Stimulated activated effector memory CD8-positive, alpha-beta T cell treated with anti-CD3 and anti-CD28 coated beads, Interleukin-12 subunit alpha, Interleukin-12 subunit beta, amount 100 ng/mL, for 72 hours (primary cell): ENCODE measurements at regions not wholly inside any gene's neighbourhood (a gene's known extent, or its start where the extent isn't known, plus 50 kb on each side); places are given as distances from the start of the nearest gene placed in this dataset.

Experiments used
- ATAC-seq: fragments of 150-1000 bp; cut with Tn5 transposase; 2 replicates; pipeline ENCODE4 v1.10.0; 2021
- DNase-seq, 2 donors: peaks; one replicate each; pipeline ENCODE4 v3.0.0; 2021 to 2022; ENCODE audit warnings: low spot score in 2 of 2
- H3K27ac Mint-ChIP-seq: one replicate; pipeline ENCODE4 v1.8.0; 2022; ENCODE audit warnings: mild to moderate bottlenecking, mixed read lengths
- H3K36me3 Mint-ChIP-seq: one replicate; pipeline ENCODE4 v1.8.0; 2022; ENCODE audit warnings: mild to moderate bottlenecking, mixed read lengths
- H3K4me1 Mint-ChIP-seq: one replicate; pipeline ENCODE4 v1.8.0; 2022; ENCODE audit warnings: mixed read lengths
- H3K4me3 Mint-ChIP-seq: one replicate; pipeline ENCODE4 v1.8.0; 2022; ENCODE audit warnings: mild to moderate bottlenecking, mixed read lengths
- H3K9me3 Mint-ChIP-seq: one replicate; pipeline ENCODE4 v1.8.0; 2022; ENCODE audit warnings: mixed read lengths

DNA sequence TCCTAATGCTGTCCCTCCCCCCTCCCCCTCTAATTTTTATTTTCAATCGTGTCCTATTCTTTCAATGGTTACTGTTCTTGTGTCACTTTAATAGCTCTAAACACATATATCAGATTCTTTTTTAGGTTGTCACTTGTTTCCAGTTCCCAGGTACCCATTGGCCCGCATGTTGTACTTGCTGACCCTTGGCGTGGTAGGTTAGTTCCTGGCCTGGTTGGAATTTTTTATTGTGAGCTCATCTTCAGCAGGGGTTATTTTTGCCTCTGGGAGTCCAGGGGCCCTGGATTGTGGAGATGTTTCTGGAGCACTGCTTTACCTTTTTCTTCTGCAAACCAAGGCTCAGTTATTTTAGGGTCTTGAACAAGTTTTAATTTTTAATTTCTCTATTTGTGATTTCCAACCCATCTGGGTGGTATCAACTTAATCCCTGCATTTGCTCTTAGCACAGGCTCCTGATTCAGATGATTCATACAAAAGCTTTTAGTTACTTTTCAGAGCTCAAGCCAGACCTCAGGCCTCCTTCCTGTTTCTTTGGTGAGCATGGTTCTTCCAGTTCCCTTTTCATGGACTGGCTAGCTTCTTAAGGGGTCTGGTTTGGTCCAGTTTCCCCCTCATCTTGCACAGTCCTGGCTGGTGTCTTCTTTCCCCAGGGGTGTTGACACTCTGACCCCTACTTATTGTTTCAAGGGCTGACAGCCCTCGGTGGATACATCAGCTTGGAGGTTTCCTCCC is 220.5 kb downstream of the TM9SF2 start:
- H3K27ac Mint-ChIP-seq = no peak overlapping the region
- H3K4me1 Mint-ChIP-seq = peaks cover 6% of the 10 kb centered on the region
- H3K36me3 Mint-ChIP-seq = no peaks in the 10 kb centered on the region
- no peak for ATAC-seq
- no peak for DNase-seq
- H3K9me3 Mint-ChIP-seq = no peaks in the 10 kb centered on the region
- no peak overlapping the region for H3K4me3 Mint-ChIP-seq

DNA sequence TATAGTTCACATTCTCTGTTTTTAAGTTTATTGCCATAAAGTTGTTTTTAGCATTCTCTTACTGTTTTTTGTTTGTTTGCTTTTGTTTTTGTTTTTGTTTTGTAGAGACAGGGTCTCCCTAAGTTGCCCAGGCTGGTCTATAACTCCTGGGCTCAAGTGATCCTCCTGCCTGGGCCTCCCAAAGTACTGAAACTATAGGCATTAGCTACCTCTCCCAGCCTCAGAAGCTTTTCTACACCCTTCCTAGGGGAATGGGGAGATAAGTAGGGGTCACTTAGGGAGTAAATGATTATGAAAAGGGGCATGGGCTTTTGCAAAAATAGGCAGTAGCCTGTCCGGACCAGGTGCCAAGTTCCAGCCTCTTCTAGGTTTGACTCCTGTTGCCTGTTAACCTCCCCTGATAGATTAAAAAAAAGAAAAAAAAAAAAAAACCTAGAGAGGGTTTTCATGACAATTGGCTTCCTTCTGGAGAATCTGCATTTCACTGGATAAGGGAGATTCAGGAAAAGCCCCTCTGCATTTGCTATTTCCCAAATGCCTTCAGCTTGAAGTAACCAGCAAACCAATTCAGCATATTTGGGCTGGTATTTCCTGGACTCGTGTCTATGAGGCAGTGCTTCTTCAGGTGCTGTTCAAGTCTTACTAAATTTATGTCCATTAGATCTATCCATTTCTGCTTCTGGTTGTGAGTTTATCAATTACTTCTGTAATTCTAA is 216.8 kb downstream of the TM9SF2 start:
- ATAC-seq (no peak), DNase-seq (no peak)
- no peak overlapping the region for H3K4me3 Mint-ChIP-seq
- no peak overlapping the region for H3K27ac Mint-ChIP-seq
- H3K36me3 Mint-ChIP-seq = no peaks in the 10 kb centered on the region
- H3K9me3 Mint-ChIP-seq = no peaks in the 10 kb centered on the region
- H3K4me1 Mint-ChIP-seq = no peaks in the 10 kb centered on the region

DNA sequence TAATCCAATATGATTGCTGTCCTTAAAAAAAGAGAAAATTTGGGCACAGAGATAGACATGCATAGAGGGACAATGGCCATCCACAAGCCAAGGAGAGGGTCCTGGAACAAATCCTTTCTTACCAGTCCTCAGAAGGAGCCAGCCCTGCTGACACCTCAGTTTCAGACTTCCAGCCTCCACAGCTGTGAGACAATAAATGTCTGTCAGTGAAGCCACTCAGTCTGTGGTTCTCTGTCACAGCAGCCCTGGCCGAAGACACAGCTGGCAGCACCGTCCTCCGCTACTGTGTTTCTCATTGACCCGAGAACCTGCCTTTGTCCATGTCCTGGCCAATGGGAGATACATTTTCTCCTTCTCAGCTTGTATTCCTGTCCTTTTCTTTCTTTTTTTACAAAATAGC is 207.9 kb downstream of the TM9SF2 start:
- ATAC-seq = no peak
- Mint-ChIP-seq H3K4me3 (no peak overlapping the region), H3K27ac (no peak overlapping the region), H3K36me3 (no peaks in the 10 kb centered on the region), H3K9me3 (no peaks in the 10 kb centered on the region), H3K4me1 (no peaks in the 10 kb centered on the region)
- DNase-seq = no peak

DNA sequence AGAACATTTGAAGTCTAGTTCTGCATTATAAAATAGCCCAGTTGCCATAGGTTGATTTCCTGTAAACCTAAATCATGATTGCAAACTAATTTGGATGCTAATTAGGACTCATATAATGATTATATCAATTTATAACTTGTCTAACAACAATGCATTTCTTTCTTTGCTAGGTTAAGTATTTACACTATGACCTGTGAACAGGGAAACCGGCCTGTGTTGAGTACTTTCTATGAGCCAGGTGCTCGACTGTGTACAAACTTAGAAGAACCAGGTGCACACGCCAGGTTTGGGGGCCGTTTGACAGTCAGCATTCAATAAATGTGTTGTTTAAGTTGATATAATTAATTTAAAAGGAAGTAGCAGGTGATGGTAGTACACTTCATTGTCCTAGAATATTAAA is 203.1 kb downstream of the TM9SF2 start:
- Mint-ChIP-seq H3K36me3 (peaks cover 5% of the 10 kb centered on the region), H3K27ac (no peak overlapping the region), H3K4me1 (peaks cover 6% of the 10 kb centered on the region), H3K9me3 (no peaks in the 10 kb centered on the region), H3K4me3 (no peak overlapping the region)
- DNase-seq (no peak), ATAC-seq (no peak)

DNA sequence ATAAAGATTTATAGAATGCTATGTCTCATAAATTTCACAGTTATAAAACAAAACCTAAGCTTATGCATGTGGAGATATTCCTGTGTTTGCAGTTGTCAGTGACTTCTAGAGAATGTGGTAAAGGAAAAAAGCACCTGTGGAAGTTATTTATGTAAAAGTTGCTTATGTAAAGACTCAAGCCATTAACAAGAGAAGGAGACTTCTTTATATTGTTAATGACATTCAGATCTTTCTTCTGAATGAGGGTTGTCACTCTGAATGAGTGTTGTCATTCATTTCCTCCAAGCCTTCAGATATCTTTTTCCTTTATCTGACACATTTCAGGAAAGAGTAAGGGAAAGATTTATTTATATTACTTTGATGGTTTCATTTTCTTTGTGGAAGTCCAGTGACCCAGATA is 202.6 kb downstream of the TM9SF2 start:
- H3K4me1 Mint-ChIP-seq = peaks cover 6% of the 10 kb centered on the region
- DNase-seq (no peak), ATAC-seq (no peak)
- no peak overlapping the region for H3K4me3 Mint-ChIP-seq
- H3K27ac Mint-ChIP-seq = no peak overlapping the region
- H3K36me3 Mint-ChIP-seq = peaks cover 5% of the 10 kb centered on the region
- no peaks in the 10 kb centered on the region for H3K9me3 Mint-ChIP-seq

DNA sequence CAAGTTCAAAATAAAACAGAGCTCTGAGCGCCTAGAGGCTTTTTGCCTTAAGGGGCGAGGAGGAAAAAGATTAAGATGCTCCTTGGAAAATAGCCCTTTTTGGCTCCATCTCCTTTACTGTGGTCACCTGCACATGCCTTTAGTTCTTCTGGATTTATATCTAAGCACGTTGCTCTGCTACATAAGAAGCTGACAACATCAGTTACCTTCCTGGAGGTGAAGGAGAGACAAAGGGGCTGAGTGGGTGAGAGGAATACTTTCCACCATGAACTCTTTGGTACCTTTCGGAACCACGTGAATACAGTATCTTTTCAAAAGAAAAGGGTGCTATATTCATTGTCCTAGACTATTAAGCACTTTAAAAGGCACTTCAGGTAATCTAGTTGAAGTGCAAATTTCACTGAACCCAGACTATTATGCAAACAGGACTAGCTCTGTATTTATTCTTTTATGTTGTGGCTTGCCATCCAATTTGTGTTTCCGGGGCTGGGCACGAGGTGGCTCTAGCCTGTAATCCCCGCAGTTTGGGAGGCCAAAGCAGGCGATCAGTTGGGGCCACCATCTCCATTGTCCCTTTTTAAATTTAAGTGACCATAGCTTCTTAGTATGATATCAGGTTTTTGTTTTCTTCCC is 201.5 kb downstream of the TM9SF2 start:
- Mint-ChIP-seq H3K4me1 (peaks cover 6% of the 10 kb centered on the region), H3K36me3 (peaks cover 5% of the 10 kb centered on the region), H3K27ac (no peak overlapping the region), H3K4me3 (no peak overlapping the region), H3K9me3 (no peaks in the 10 kb centered on the region)
- no peak for DNase-seq
- ATAC-seq = no peak

DNA sequence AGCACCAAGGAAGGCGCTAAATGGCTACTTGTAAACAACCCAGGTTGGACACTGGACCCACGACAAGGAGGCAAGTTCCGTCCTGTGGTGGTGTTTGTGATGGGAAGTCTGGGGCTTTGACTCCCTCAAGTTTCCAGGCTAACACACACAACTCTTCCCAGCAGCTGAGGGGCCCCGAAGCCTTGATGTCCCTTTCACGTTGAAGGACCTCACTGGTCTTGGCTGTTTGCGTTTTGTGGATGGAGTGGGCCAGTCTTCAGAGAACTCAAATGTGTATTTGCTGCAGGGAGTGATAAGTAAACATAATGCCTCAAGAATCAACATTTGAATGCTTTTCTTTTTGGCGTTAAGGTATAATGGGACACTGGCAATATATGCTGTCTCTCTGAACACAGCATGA is 199.2 kb downstream of the TM9SF2 start:
- H3K4me3 Mint-ChIP-seq = no peak overlapping the region
- ATAC-seq = no peak
- DNase-seq = no peak

DNA sequence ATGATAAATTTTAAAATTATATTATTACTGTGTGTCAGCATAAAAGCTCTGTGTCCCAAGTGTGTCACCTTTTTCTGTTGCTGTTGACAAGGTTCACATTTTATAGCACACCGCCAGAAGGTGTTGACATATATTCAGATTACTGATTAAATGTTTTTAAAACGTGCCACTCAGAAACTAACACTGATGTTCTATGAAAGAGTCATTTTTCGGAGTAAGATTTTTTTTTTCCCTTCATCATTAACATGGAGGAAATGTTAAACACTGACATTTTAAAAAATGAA is 197.5 kb downstream of the TM9SF2 start:
- DNase-seq (no peak), ATAC-seq (no peak)
- Mint-ChIP-seq H3K27ac (no peak overlapping the region), H3K4me3 (no peak overlapping the region), H3K9me3 (no peaks in the 10 kb centered on the region), H3K4me1 (peaks cover 11% of the 10 kb centered on the region), H3K36me3 (peaks cover 5% of the 10 kb centered on the region)

More for the DNA sequence above, 199.2 kb downstream of the TM9SF2 start:
- H3K36me3 Mint-ChIP-seq = peaks cover 5% of the 10 kb centered on the region
- no peaks in the 10 kb centered on the region for H3K9me3 Mint-ChIP-seq
- peaks cover 11% of the 10 kb centered on the region for H3K4me1 Mint-ChIP-seq
- H3K27ac Mint-ChIP-seq = no peak overlapping the region

DNA sequence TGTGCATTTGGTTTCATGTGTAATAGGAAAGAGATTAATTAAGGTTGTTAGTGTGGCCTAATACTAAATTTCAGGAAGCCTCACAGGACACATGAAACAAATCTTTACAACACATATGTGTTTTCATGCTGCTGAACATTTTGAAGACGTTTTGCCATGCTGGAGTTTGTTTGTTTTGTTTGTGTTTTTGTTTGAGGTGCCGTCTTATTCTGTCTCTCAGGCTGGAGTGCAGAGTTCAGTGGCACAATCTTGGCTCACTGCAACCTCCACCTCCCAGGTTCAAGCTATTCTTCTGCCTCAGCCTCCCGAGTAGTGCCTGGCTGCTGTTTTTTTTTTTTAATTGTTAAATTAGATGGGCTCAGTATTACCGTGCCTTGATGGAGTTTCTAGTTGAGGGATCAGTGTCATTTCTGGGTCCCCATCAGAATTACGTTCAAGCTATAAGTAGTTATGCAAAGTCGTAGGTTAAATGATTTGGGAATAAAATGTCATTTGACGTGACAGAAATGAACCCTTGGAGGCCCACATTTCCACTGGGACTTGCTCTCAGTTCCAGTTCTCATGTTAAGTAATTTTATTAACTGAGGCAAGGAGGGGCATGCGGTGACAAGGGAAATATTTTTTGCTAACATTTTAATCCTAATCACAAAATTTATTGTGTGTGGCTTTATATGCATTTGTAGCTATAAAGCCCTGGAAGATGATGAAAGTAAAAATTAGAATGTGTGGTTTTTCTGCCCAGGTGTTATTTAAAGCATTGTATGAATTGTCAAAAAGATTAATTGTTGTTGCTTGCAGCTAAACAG is 196.9 kb downstream of the TM9SF2 start:
- Mint-ChIP-seq H3K36me3 (peaks cover 5% of the 10 kb centered on the region), H3K4me3 (no peak overlapping the region), H3K9me3 (no peaks in the 10 kb centered on the region), H3K27ac (no peak overlapping the region), H3K4me1 (peaks cover 11% of the 10 kb centered on the region)
- ATAC-seq (no peak), DNase-seq (no peak)

DNA sequence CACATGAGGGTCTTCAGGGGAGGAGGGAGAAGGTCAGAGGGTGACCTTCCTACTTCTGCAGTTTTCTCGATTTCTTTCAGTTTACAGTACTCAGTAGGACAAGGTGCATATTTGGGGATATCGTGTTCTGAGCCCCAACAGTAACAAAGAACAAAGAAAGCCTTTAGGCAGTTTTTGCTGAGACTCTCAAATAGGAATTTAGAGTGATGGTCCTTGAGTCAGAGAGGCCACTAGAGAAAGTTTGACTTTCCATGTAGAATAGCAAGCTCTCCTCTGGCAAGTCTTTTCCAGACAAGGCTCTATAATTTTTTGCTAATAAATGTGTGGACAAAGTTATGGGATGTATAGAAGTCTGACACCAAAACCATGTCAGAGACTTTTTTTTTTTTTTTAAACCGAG is 194.6 kb downstream of the TM9SF2 start:
- DNase-seq (no peak), ATAC-seq (no peak)
- H3K36me3 Mint-ChIP-seq = peaks cover 5% of the 10 kb centered on the region
- peaks cover 11% of the 10 kb centered on the region for H3K4me1 Mint-ChIP-seq
- H3K4me3 Mint-ChIP-seq = no peak overlapping the region
- H3K9me3 Mint-ChIP-seq = no peaks in the 10 kb centered on the region
- H3K27ac Mint-ChIP-seq = no peak overlapping the region

DNA sequence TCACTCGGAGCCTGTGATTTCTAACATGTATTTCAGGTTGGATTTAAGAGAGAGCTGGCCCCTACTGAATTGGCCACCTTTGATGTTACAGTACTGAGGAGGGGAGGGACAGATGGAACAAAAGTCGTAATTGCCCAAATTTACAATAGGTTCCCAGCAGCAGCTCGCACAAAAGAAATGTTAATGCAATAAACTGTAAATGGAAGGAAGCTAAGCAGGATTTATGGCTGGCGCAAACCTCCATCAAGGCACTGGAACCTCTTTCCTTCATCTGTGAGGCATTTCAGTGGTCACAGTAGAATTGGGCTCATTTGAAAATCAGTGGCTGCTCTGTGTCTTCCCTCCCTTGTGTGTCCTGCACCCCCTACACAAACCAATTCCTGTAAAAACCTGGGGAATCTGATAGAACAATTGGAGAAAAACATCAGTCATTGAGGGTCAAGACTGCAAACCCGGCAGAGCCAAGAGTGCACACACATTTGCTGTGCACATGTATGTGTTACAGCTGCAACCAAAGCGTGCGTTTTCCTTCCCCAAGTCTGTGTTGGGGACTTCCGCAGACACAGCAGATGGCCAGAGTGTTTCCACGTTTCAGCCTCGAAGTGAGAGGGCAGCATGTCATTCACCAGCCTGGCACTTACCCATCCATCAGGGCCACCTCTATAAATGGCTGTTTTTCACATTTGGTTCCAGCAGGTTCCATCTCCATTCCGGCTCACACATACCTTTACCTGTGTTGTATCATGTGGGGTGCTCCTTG is 192.8 kb downstream of the TM9SF2 start:
- Mint-ChIP-seq H3K4me3 (no peak overlapping the region), H3K27ac (no peak overlapping the region), H3K9me3 (no peaks in the 10 kb centered on the region), H3K36me3 (no peaks in the 10 kb centered on the region), H3K4me1 (peaks cover 6% of the 10 kb centered on the region)
- ATAC-seq (no peak), DNase-seq (no peak)

DNA sequence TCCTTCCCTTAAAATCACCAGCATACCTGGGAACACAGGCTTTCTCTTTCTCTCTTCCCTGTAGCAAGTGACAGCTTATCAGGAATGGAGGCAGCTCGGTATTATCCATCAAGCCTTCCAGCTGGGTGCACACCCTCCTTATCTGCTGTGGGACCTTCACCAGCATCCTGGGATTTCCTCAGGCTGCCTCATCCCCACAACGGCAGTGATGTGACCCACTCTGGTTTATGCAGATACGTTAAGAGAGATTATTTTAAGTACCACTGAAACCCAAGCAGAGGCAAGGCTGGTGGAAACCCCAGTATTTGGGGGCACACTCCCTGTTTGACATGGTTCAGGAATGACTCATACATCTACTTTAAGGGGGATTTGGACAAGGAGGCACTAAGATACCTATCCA is 192.1 kb downstream of the TM9SF2 start:
- Mint-ChIP-seq H3K4me1 (peaks cover 6% of the 10 kb centered on the region), H3K27ac (no peak overlapping the region), H3K9me3 (no peaks in the 10 kb centered on the region), H3K4me3 (no peak overlapping the region), H3K36me3 (no peaks in the 10 kb centered on the region)
- no peak for DNase-seq
- no peak for ATAC-seq

DNA sequence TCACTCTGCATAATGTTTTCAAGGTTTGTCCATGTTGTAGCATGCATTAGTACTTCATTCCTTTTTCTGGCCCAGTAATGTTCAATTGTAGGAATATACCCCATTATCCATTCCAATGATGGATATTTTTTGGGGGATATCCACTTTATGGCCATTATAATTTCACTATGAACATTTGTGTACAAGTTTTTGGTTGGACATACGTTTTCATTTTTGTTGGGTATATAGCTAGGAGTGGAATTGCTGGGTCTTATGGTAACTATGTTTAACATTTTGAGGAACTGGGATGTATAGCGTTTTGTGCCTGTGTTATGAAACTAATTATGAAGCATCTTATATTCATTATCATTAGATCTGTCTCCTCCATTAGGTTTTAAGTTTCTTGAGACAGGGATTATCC is 191.6 kb downstream of the TM9SF2 start:
- Mint-ChIP-seq H3K36me3 (no peaks in the 10 kb centered on the region), H3K4me3 (no peak overlapping the region), H3K27ac (no peak overlapping the region), H3K4me1 (peaks cover 6% of the 10 kb centered on the region), H3K9me3 (no peaks in the 10 kb centered on the region)
- ATAC-seq (no peak), DNase-seq (no peak)

DNA sequence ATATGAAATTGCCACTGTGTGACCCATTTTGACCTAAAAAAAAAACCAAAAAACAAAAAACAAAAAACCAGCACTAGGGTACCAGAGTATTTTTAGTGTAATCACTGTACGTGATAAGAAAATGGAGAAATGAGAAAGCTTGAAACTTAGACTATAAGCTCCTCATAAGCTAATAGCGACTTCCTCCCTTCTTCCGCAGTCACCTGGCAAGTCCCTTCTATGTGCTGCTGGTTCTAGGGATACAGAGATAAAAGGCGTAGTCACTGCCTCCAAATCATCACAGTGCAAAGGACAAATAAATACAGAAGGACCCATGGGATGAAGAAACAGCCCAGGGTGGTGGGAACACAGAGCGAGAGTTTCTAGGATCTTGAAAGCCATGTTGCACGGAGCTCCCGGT is 190.3 kb downstream of the TM9SF2 start:
- Mint-ChIP-seq H3K36me3 (no peaks in the 10 kb centered on the region), H3K9me3 (no peaks in the 10 kb centered on the region), H3K4me3 (no peak overlapping the region), H3K27ac (no peak overlapping the region), H3K4me1 (peaks cover 4% of the 10 kb centered on the region)
- DNase-seq = no peak
- no peak for ATAC-seq
